NCI-H526 (cell line): ENCODE measurements at regions not wholly inside any gene's neighbourhood (a gene's known extent, or its start where the extent isn't known, plus 50 kb on each side); places are given as distances from the start of the nearest gene placed in this dataset.

Experiments
- DNase-seq, 2 experiments: peaks; one replicate each; lab custom pipeline; 2025; lab: John Stamatoyannopoulos, UW

GRCh38 chr9:88754886-88755285 lies 219.9 kb downstream of the NXNL2 start:
- no peak for DNase-seq

GRCh38 chr9:88757406-88758010 lies 222.5 kb downstream of the NXNL2 start:
- no peak for DNase-seq

GRCh38 chr9:88759364-88759763 lies 224.4 kb downstream of the NXNL2 start:
- no peak for DNase-seq

- DNase-seq: no peak
These were observed 224.3 kb upstream of the S1PR3 start for GRCh38 chr9:88766778-88767503.

GRCh38 chr9:88767504-88767790 lies 223.8 kb upstream of the S1PR3 start:
- DNase-seq: no peak

GRCh38 chr9:88772575-88772974 lies 218.7 kb upstream of the S1PR3 start:
- DNase-seq: no peak

GRCh38 chr9:88773126-88773525 lies 218.1 kb upstream of the S1PR3 start:
- no peak for DNase-seq

- no peak for DNase-seq
These were observed 217.5 kb upstream of the S1PR3 start for GRCh38 chr9:88773627-88774244.

GRCh38 chr9:88775037-88775471 lies 216.2 kb upstream of the S1PR3 start:
- no peak for DNase-seq

- no peak for DNase-seq
These were observed 215.7 kb upstream of the S1PR3 start for GRCh38 chr9:88775559-88775958.

- no peak for DNase-seq
These were observed 215.3 kb upstream of the S1PR3 start for GRCh38 chr9:88775966-88776365.

- no peak for DNase-seq
These were observed 214.4 kb upstream of the S1PR3 start for GRCh38 chr9:88776717-88777497.

- no peak for DNase-seq
These were observed 213.6 kb upstream of the S1PR3 start for GRCh38 chr9:88777498-88778312.

- DNase-seq: peak; percentile 1 to 3
These were observed 209.5 kb upstream of the S1PR3 start for GRCh38 chr9:88781628-88782391.

- no peak for DNase-seq
These were observed 208.1 kb upstream of the S1PR3 start for GRCh38 chr9:88782931-88783710.

- no peak for DNase-seq
These were observed 207.6 kb upstream of the S1PR3 start for GRCh38 chr9:88783711-88784083.

GRCh38 chr9:88784960-88785359 lies 206.3 kb upstream of the S1PR3 start:
- no peak for DNase-seq

GRCh38 chr9:88786291-88787079 lies 204.8 kb upstream of the S1PR3 start:
- no peak for DNase-seq

- DNase-seq: no peak
These were observed 201.5 kb upstream of the S1PR3 start for GRCh38 chr9:88789785-88790184.
